ENCODE measurements at regions not wholly inside any gene's neighbourhood (a gene's known extent, or its start where the extent isn't known, plus 50 kb on each side); places are given as distances from the start of the nearest gene placed in this dataset.

GRCh38 chr5:1725641-1726468 is 73.8 kb downstream of the MRPL36 start:
- Histone ChIP-seq H3K27ac (no peak overlapping the region), H3K36me3 (no peaks in the 10 kb centered on the region), H3K4me1 (ENCODE audit: low read depth) (no peaks in the 10 kb centered on the region), H3K9me3 (ENCODE audit: low read depth) (no peaks in the 10 kb centered on the region), H3K4me3 (no peak overlapping the region), H3K27me3 (peaks cover 5% of the 10 kb centered on the region)
- peak in 1 of 2 donors; percentile 8 for DNase-seq (ENCODE audit: low read depth in 1 of 2, low spot score in 1 of 2)
- no peak for TF ChIP-seq CTCF (IDR thresholded peaks at IDR 0.05; ENCODE audit: low read depth, low read length)

- DNase-seq (ENCODE audit: low read depth in 1 of 2, low spot score in 1 of 2), result peak in 1 of 2 donors; percentile 27
- no peaks in the 10 kb centered on the region for H3K9me3 ChIP-seq (ENCODE audit: low read depth)
- H3K4me1 ChIP-seq (ENCODE audit: low read depth), result no peaks in the 10 kb centered on the region
- no peak for TF ChIP-seq CTCF (IDR thresholded peaks at IDR 0.05; ENCODE audit: low read depth, low read length)
- H3K36me3 ChIP-seq, result no peaks in the 10 kb centered on the region
- H3K27me3 ChIP-seq, result peaks cover 5% of the 10 kb centered on the region
- H3K4me3 ChIP-seq, result no peak overlapping the region
- no peak overlapping the region for H3K27ac ChIP-seq
Measured at GRCh38 chr5:1724822-1725602, 74.6 kb downstream of the MRPL36 start.

- Histone ChIP-seq H3K27me3 (peaks cover 5% of the 10 kb centered on the region), H3K36me3 (no peaks in the 10 kb centered on the region), H3K4me1 (ENCODE audit: low read depth) (no peaks in the 10 kb centered on the region), H3K27ac (no peak overlapping the region), H3K4me3 (no peak overlapping the region), H3K9me3 (ENCODE audit: low read depth) (no peaks in the 10 kb centered on the region)
- DNase-seq (ENCODE audit: low read depth in 1 of 2, low spot score in 1 of 2), result no peak
- TF ChIP-seq CTCF (IDR thresholded peaks at IDR 0.05; ENCODE audit: low read depth, low read length), result no peak
Measured at GRCh38 chr5:1723957-1724821, 75.4 kb downstream of the MRPL36 start.

- Histone ChIP-seq H3K9me3 (ENCODE audit: low read depth) (no peaks in the 10 kb centered on the region), H3K4me3 (no peak overlapping the region), H3K27me3 (peaks cover 5% of the 10 kb centered on the region), H3K27ac (no peak overlapping the region), H3K4me1 (ENCODE audit: low read depth) (no peaks in the 10 kb centered on the region), H3K36me3 (no peaks in the 10 kb centered on the region)
- no peak for TF ChIP-seq CTCF (IDR thresholded peaks at IDR 0.05; ENCODE audit: low read depth, low read length)
- DNase-seq (ENCODE audit: low read depth in 1 of 2, low spot score in 1 of 2), result no peak
Measured at GRCh38 chr5:1723476-1723875, 76.2 kb downstream of the MRPL36 start.

GRCh38 chr5:1722877-1723276 is 76.8 kb downstream of the MRPL36 start:
- no peak for TF ChIP-seq CTCF (IDR thresholded peaks at IDR 0.05; ENCODE audit: low read depth, low read length)

More at GRCh38 chr5:1722877-1723276, 76.8 kb downstream of the MRPL36 start:
- no peaks in the 10 kb centered on the region for H3K4me1 ChIP-seq (ENCODE audit: low read depth)
- no peaks in the 10 kb centered on the region for H3K9me3 ChIP-seq (ENCODE audit: low read depth)
- H3K27me3 ChIP-seq, result peaks cover 5% of the 10 kb centered on the region
- no peaks in the 10 kb centered on the region for H3K36me3 ChIP-seq
- H3K27ac ChIP-seq, result no peak overlapping the region
- DNase-seq (ENCODE audit: low read depth in 1 of 2, low spot score in 1 of 2), result no peak
- H3K4me3 ChIP-seq, result no peak overlapping the region

Measured in cardiac muscle cell (in vitro differentiated cells and primary cell).